Keratinocyte (primary cell): ENCODE measurements at regions not wholly inside any gene's neighbourhood (a gene's known extent, or its start where the extent isn't known, plus 50 kb on each side); places are given as distances from the start of the nearest gene placed in this dataset.
"Not testable (repeated sequence)": the region's sequence is repeated elsewhere in the genome, so short reads cannot be mapped to it uniquely, and the experiment has no call there.

ENCODE experiments used
- DNase-seq: peaks from one replicate; pipeline ENCODE4 v3.0.0-alpha.2; 2011; ENCODE audit warnings: low read depth, missing footprints, low spot score
- FAIRE-seq: peaks from 2 replicates; lab custom pipeline; 2011; peaks lifted over from hg19 to GRCh38; lab: Jason Lieb, UNC
- H2AFZ ChIP-seq: 2 replicates; pipeline ENCODE4 v1.6.0; 2012; ENCODE audit warnings: low read length, control low read depth, inconsistent platforms; ENCODE audit not compliant: control insufficient read depth
- H3K27ac ChIP-seq: 2 replicates; pipeline ENCODE4 v1.5.1; 2011; ENCODE audit warnings: low read length; ENCODE audit not compliant: control insufficient read depth, insufficient read depth
- H3K27me3 ChIP-seq: 3 replicates; pipeline ENCODE4 v1.6.0; 2011; ENCODE audit warnings: low read length; ENCODE audit not compliant: control insufficient read depth, insufficient read depth; ENCODE audit errors: extremely low read depth
- H3K36me3 ChIP-seq, 2 experiments: 2 replicates in 1 of 2; 3 replicates in 1 of 2; pipeline ENCODE4 v1.5.1; 2011; ENCODE audit warnings: low read length in 2 of 2, mild to moderate bottlenecking in 1 of 2; ENCODE audit not compliant: control insufficient read depth in 2 of 2, insufficient read depth in 2 of 2; ENCODE audit errors: extremely low read depth in 1 of 2
- H3K4me1 ChIP-seq: 3 replicates; pipeline ENCODE4 v1.5.1; 2011; ENCODE audit warnings: low read length; ENCODE audit not compliant: control insufficient read depth, insufficient read depth; ENCODE audit errors: extremely low read depth
- H3K4me2 ChIP-seq: 3 replicates; pipeline ENCODE4 v1.6.0; 2011; ENCODE audit warnings: low read depth, low read length; ENCODE audit not compliant: control insufficient read depth, insufficient read depth; ENCODE audit errors: extremely low read depth
- H3K4me3 ChIP-seq, 3 experiments: fragments of 200-600 bp in 1 of 3; sonication (generic) in 1 of 3; 2 replicates in 2 of 3; 3 replicates in 1 of 3; pipeline ENCODE4 v1.5.1; 2011 to 2016; ENCODE audit warnings: low read length in 3 of 3, mild to moderate bottlenecking in 3 of 3, control low read depth in 2 of 3, inconsistent platforms in 1 of 3, low read depth in 1 of 3, mixed read lengths in 1 of 3, mixed run types in 1 of 3, moderate library complexity in 1 of 3; ENCODE audit not compliant: control insufficient read depth in 2 of 3, insufficient read depth in 2 of 3; ENCODE audit errors: extremely low read depth in 1 of 3
- H3K79me2 ChIP-seq: 2 replicates; pipeline ENCODE4 v1.6.0; 2012; ENCODE audit warnings: low read length; ENCODE audit not compliant: control insufficient read depth, insufficient read depth
- H3K9ac ChIP-seq: 3 replicates; pipeline ENCODE4 v1.6.0; 2011; ENCODE audit warnings: low read length; ENCODE audit not compliant: control insufficient read depth, insufficient read depth; ENCODE audit errors: extremely low read depth
- H3K9me1 ChIP-seq: 3 replicates; pipeline ENCODE4 v1.6.0; 2011; ENCODE audit warnings: low read length; ENCODE audit not compliant: control insufficient read depth, insufficient read depth; ENCODE audit errors: extremely low read depth
- H3K9me3 ChIP-seq: 2 replicates; pipeline ENCODE4 v1.5.1; 2012; ENCODE audit warnings: low read depth, low read length; ENCODE audit not compliant: control insufficient read depth
- H4K20me1 ChIP-seq: 3 replicates; pipeline ENCODE4 v1.6.0; 2011; ENCODE audit warnings: low read length; ENCODE audit not compliant: control insufficient read depth, insufficient read depth; ENCODE audit errors: extremely low read depth
- CTCF ChIP-seq, 3 experiments: IDR thresholded peaks in 1 of 3; conservative IDR thresholded peaks in 1 of 3; optimal IDR thresholded peaks in 1 of 3; 2 replicates in 2 of 3; 3 replicates in 1 of 3; pipeline versions ENCODE3 to v1.5.1; 2011; ENCODE audit warnings: low read length in 3 of 3, mild to moderate bottlenecking in 3 of 3, moderate library complexity in 2 of 3, control low read depth in 1 of 3, inconsistent platforms in 1 of 3; ENCODE audit not compliant: insufficient read depth in 2 of 3; ENCODE audit errors: extremely low read depth in 1 of 3
- EZH2 ChIP-seq: IDR thresholded peaks from one replicate; pipeline ENCODE4 v1.6.1; 2012; ENCODE audit warnings: inconsistent platforms, mild to moderate bottlenecking, low read length, moderate library complexity
- dilution Hi-C: fragments of 300-500 bp; cut with MboI; formaldehyde crosslinking; loops from one replicate; pipeline ENCODE4 v1.7.0; 2020; ENCODE audit warnings: low sequenced_read_pairs; ENCODE audit not compliant: extremely low pct_ligation_motif_present

- H3K79me2 ChIP-seq, dilution Hi-C loops, H3K4me2 ChIP-seq, H3K36me3 ChIP-seq, H3K9me1 ChIP-seq, H3K27me3 ChIP-seq, H2AFZ ChIP-seq, H3K9ac ChIP-seq, H3K4me3 ChIP-seq, H4K20me1 ChIP-seq, H3K27ac ChIP-seq, FAIRE-seq, H3K9me3 ChIP-seq, H3K4me1 ChIP-seq, DNase-seq: not testable (repeated sequence)
Observed at GRCh38 chr1:25171013-25171412, 61.3 kb downstream of the SYF2 start.

- FAIRE-seq (no peak), DNase-seq (no peak)
- Histone ChIP-seq H3K4me3 (no peak overlapping the region), H3K4me1 (peaks cover 5% of the 10 kb centered on the region), H3K27me3 (no peaks in the 10 kb centered on the region), H3K9me1 (no peaks in the 10 kb centered on the region), H3K36me3 (no peaks in the 10 kb centered on the region), H4K20me1 (no peaks in the 10 kb centered on the region), H3K4me2 (no peak overlapping the region), H3K9ac (no peak overlapping the region), H3K9me3 (no peaks in the 10 kb centered on the region), H3K27ac (no peak overlapping the region), H2AFZ (no peak overlapping the region), H3K79me2 (no peaks in the 10 kb centered on the region)
- dilution Hi-C loops, result no loop called here
- no peak for TF ChIP-seq EZH2
- no peak for TF ChIP-seq CTCF (optimal IDR thresholded peaks at IDR 0.05 in 1 of 3, IDR thresholded peaks at IDR 0.05 in 1 of 3, conservative IDR thresholded peaks at IDR 0.05 in 1 of 3; ENCODE audit: extremely low read depth in 1 of 3, insufficient read depth in 2 of 3, low read length in 3 of 3)
Observed at GRCh38 chr1:25170439-25170838, 61.9 kb downstream of the SYF2 start.

GRCh38 chr1:25169610-25170009, 62.7 kb downstream of the SYF2 start:
- no peak overlapping the region for H3K27ac ChIP-seq
- no peaks in the 10 kb centered on the region for H3K36me3 ChIP-seq
- no peaks in the 10 kb centered on the region for H3K9me3 ChIP-seq
- no peaks in the 10 kb centered on the region for H4K20me1 ChIP-seq
- no peaks in the 10 kb centered on the region for H3K79me2 ChIP-seq
- TF ChIP-seq CTCF (optimal IDR thresholded peaks at IDR 0.05 in 1 of 3, IDR thresholded peaks at IDR 0.05 in 1 of 3, conservative IDR thresholded peaks at IDR 0.05 in 1 of 3; ENCODE audit: extremely low read depth in 1 of 3, insufficient read depth in 2 of 3, low read length in 3 of 3) (no peak), EZH2 (no peak)
- no peak overlapping the region for H3K4me2 ChIP-seq
- DNase-seq (no peak), FAIRE-seq (no peak)
- H3K27me3 ChIP-seq, result no peaks in the 10 kb centered on the region
- no peaks in the 10 kb centered on the region for H3K9me1 ChIP-seq
- H3K4me3 ChIP-seq, result no peak overlapping the region
- H3K9ac ChIP-seq, result no peak overlapping the region
- dilution Hi-C loops, result no loop called here
- no peak overlapping the region for H2AFZ ChIP-seq
- H3K4me1 ChIP-seq, result peaks cover 5% of the 10 kb centered on the region
